CD1c-positive myeloid dendritic cell (primary cell): ENCODE measurements at regions not wholly inside any gene's neighbourhood (a gene's known extent, or its start where the extent isn't known, plus 50 kb on each side); places are given as distances from the start of the nearest gene placed in this dataset.

Experiments used
- DNase-seq: peaks from one replicate; pipeline ENCODE4 v3.0.0-alpha.2; 2016; ENCODE audit errors: extremely low spot score

DNA sequence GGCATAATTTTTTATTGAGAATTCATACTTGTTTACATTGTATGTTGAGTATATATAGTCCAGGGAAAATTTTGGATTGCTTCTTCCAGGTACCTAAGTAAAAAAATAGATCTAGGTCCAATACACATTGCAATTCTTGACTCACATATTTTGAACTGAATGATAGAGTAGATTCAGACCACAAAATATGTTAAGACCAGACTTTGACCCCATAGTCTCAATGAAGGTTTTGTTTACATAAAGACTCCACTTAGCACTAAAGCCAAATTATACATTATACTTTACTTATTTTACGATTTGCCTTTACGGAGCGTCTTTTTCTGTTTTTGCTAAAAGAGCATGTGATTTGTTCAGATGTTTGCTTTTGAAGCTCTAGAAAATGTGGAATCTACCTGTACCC, 144.1 kb upstream of the PTCHD4 start:
- no peak for DNase-seq

GRCh38 chr6:48249071-48249470, 138.1 kb upstream of the PTCHD4 start:
- DNase-seq, result no peak

DNA sequence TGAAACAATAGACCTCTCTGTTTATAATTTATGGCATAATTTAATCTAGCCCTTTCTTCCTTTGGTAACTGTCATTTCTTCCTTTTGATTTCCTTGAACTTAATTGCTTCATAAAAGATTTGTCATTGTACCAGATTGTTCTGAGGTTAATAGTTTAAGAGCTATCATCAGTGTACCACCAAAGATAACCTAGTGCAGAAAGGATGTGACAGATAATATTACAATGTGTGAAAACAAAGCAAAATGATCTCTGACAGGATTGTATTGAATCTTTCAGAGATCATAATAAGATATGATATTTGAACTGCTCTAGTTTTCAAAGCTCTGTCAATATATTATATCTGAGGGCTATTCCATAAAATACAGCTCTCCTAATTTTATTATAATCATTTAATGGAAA, 132.1 kb upstream of the PTCHD4 start:
- no peak for DNase-seq

GRCh38 chr6:48240287-48240686, 129.3 kb upstream of the PTCHD4 start:
- no peak for DNase-seq

- no peak for DNase-seq
These were observed 125.4 kb upstream of the PTCHD4 start for GRCh38 chr6:48236375-48236774.

GRCh38 chr6:48233063-48233462, 122.1 kb upstream of the PTCHD4 start:
- DNase-seq, result no peak

DNA sequence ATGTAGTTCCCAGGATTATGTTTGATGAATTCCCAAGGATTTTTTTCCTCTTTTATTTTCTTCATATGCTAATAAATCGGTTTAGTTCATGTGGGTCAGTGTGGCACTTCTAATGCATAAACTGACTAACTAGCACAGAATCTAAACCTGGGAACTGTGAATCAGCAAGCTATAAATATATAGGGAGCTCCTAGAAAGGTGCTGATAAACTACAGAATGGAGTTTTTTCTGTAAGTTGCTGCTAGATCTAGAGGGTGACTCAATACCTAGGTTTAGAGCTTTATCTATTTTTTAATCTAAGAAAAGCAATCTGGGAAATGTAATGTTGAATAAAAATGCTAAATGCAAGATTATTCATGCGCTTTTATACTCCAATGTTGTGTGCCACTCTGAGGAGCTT, 118.8 kb upstream of the PTCHD4 start:
- no peak for DNase-seq

GRCh38 chr6:48222241-48222640, 111.2 kb upstream of the PTCHD4 start:
- DNase-seq, result no peak

DNA sequence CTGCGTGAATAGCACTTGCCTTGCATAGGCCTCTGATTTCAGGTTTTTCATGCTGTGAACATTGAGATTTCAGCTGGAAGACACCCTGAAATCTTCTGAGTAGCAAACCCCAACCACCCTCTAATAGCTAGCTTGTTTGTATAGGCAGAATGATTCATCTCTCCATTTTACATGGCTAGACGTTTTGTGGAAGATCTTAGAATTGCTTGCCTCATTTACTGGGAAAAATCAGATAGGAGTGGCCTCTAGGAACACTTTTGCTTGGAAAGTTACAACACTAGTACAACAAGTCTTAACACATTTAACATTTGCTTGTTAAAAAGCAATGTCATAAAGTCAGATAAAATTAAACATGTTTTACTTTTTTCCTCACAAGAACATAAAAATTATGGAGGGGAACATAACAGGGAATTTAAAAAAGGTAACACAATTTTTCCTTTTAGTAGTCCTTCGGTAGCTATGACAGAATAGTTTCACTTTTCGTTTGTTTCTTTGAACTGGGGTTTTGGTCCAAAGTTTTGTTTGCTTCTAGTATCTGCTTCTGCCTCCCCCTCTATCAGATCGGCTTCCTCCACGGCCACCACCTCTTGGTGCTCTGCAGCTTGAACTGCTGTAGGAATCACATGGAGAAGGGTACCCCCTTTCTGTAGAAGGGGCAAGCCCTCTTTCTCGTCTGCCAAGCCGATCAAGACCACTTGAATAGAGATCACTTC, 102.2 kb upstream of the PTCHD4 start:
- no peak for DNase-seq

DNA sequence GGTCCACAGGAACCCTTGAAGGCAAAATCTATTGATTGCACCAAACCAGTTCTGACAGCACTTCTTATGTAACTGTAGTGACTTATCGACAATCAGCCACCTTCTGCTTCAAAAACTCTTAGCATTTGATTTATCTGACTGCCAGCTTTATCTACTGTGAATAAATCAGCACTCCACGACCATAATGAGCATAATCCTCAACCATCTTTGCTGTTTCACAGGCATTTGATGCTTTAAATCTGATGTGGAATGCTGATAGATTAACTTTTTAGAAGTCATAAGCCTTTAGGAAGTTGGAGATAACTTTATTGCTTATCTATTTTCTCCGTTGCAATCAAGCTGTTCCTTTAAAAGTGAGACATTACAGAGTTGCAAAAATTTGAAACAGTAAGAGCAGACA, 101.5 kb upstream of the PTCHD4 start:
- no peak for DNase-seq

DNA sequence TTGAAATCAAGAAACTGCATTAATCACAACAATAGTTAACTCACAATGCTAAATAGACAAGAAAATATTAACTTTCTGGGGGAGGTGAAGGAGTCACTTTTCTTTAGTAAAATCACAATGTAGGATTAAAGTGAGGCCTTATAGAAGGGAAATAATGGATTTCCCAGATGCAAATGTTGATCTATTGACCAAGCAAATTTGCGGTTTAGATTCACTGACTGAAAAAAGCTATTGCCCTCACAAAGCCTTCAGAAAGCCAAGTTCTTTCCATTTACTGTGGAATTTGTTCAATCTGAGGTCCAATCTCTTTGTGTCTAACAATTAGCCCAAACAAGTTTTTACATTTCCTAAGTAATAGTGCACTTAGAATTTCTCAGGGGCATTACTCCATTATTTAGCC, 95.1 kb upstream of the PTCHD4 start:
- no peak for DNase-seq

GRCh38 chr6:48200869-48201390, 89.9 kb upstream of the PTCHD4 start:
- DNase-seq, result no peak

GRCh38 chr6:48199499-48199898, 88.5 kb upstream of the PTCHD4 start:
- DNase-seq, result no peak

GRCh38 chr6:48197941-48198340, 86.9 kb upstream of the PTCHD4 start:
- no peak for DNase-seq

- no peak for DNase-seq
These were observed 83.7 kb upstream of the PTCHD4 start for GRCh38 chr6:48194596-48195295.

GRCh38 chr6:48188158-48188557, 77.2 kb upstream of the PTCHD4 start:
- DNase-seq, result no peak

DNA sequence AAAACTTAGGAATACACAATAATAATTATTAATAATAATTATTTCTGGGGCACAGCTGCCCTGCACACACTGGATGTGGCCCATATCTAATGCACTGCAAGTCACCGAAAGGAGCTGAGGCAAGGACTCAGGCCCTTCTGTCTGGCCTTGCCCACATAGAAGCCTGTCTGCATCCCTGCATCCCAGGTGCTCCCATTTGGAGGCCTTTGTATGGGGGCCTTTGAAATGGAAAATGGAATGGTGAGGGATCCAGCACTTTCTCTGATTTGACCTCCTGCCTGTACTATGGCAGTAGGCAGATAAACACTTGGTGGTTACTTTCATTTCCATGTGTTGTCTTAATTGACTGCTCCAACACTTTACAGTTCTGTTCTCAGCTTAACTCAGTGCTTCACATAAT, 75.7 kb upstream of the PTCHD4 start:
- no peak for DNase-seq

DNA sequence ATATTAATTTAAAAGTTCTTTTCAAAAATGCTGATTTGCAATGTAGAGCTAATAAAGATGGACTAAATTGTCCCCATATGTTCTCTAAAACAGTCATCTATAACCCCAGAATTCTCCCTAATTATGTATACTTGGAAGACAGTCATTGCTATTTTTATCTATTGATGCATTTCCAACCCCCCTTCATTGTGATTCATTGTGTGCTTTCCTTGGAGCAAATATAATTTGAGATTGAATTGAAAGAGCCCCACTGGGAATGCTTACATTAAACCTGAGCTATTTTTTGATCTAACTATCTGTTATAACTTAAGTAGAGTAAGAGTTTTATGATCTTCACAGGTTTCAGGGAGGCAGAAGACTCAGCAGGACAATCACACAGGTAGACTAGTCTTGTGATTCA, 73.7 kb upstream of the PTCHD4 start:
- DNase-seq, result no peak

GRCh38 chr6:48183811-48184605, 73.0 kb upstream of the PTCHD4 start:
- DNase-seq, result no peak

DNA sequence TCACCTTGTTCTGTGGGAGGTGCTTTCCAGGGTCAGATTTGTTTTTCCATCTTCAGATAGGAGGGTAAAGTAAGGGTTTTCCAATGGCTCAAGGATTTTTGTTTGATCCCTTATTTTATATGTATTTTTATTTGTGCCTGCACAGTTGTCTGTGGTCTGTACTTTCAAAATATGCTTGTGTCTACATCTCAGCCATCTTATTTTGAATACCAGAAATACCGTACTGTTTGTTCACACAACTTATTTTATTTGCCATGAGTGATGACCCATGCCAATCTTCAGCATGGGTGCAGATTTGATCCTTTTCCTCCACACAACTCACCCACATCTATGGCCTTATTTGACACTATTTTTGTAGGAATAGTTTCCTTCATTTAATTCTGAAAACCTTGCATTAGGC, 72.2 kb upstream of the PTCHD4 start:
- no peak for DNase-seq

DNA sequence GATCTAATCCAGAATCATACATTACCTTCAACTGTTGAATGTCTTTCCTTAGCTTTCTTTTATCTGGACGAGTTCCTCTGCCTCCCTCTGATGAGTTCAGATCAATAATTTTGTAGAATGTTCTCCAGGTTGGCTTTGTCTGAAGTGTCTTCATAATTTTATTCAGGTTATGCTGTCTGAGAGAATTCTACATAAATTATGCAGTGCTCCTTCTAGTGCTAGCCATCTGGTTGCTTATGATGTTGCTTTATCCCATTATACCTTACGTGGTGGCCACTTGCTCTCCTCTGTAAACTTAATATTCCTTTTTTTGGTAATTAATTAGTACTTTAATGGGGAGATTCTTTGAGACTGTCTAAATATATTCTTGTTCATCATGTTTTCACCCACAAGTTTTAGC, 67.7 kb upstream of the PTCHD4 start:
- DNase-seq, result no peak

DNA sequence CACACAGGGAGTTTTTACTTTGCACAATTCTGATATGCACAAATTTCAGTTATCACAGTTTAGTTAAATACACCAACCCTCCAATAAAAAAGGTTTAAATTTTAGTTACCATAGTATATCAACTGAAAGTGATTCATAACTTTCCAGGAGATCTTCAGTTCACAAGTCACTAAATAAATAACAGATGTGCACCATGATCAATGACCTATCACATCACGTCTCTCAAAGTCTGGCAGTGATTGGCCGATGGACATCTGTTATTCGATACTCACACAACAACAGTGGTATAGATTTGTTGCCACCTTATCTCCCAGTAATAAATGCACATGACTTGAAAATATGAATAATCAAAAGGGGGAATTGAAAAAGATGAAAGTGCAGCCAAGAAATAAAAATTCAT, 66.8 kb upstream of the PTCHD4 start:
- DNase-seq, result no peak
